Natural killer cell (primary cell): ENCODE measurements at regions not wholly inside any gene's neighbourhood (a gene's known extent, or its start where the extent isn't known, plus 50 kb on each side); places are given as distances from the start of the nearest gene placed in this dataset.

Experiments
- ATAC-seq, 3 donors: fragments of 150-1000 bp in 2 of 3; fragments of 200-7000 bp in 1 of 3; cut with Tn5 transposase; 1 replicate in 1 of 3; 2 replicates in 2 of 3; pipeline ENCODE4 v1.10.0; 2021; ENCODE audit warnings: mild to moderate bottlenecking in 2 of 3, moderate library complexity in 2 of 3
- DNase-seq, 2 donors: peaks; one replicate each; pipeline versions ENCODE4 v3.0.0 to v3.0.0-alpha.2; 2013 to 2021; ENCODE audit warnings: mixed read lengths in 1 of 2
- H3K27ac ChIP-seq: one replicate; pipeline ENCODE4 v1.5.1; 2013; ENCODE audit warnings: mild to moderate bottlenecking, low read length
- H3K27me3 ChIP-seq: one replicate; pipeline ENCODE4 v1.6.1; 2013; ENCODE audit warnings: low read length; ENCODE audit not compliant: control insufficient read depth, insufficient read depth
- H3K36me3 ChIP-seq: one replicate; pipeline ENCODE4 v1.6.1; 2013; ENCODE audit warnings: low read length; ENCODE audit not compliant: control insufficient read depth, insufficient read depth
- H3K4me1 ChIP-seq: one replicate; pipeline ENCODE4 v1.6.1; 2013; ENCODE audit warnings: low read length; ENCODE audit not compliant: control insufficient read depth, insufficient read depth
- H3K4me3 ChIP-seq: one replicate; pipeline ENCODE4 v1.5.1; 2013; ENCODE audit warnings: low read length
- H3K9me3 ChIP-seq: one replicate; pipeline ENCODE4 v1.6.1; 2013; ENCODE audit warnings: low read length; ENCODE audit not compliant: control insufficient read depth, insufficient read depth
- H3K27ac Mint-ChIP-seq, 2 donors: one replicate each; pipeline ENCODE4 v1.8.0; 2022; ENCODE audit warnings: mild to moderate bottlenecking in 2 of 2, mixed read lengths in 2 of 2, moderate library complexity in 1 of 2
- H3K27me3 Mint-ChIP-seq, 2 donors: one replicate each; pipeline ENCODE4 v1.8.0; 2022; ENCODE audit warnings: low read depth in 2 of 2, mixed read lengths in 2 of 2
- H3K36me3 Mint-ChIP-seq: one replicate; pipeline ENCODE4 v1.8.0; 2022; ENCODE audit warnings: mixed read lengths
- H3K4me1 Mint-ChIP-seq, 2 donors: one replicate each; pipeline ENCODE4 v1.8.0; 2022; ENCODE audit warnings: mixed read lengths in 2 of 2
- H3K4me3 Mint-ChIP-seq: one replicate; pipeline ENCODE4 v1.8.0; 2022; ENCODE audit warnings: mild to moderate bottlenecking, moderate library complexity, mixed read lengths
- H3K9me3 Mint-ChIP-seq, 2 donors: one replicate each; pipeline ENCODE4 v1.8.0; 2022; ENCODE audit warnings: mixed read lengths in 2 of 2
- CTCF ChIP-seq: fragments of 200-600 bp; IDR thresholded peaks from one replicate; pipeline ENCODE4 v1.8.0; 2022; ENCODE audit warnings: antibody characterized with exemption
- WGBS: methylation state at CpG from one replicate; pipeline ENCODE4 v1.1.7; 2013; ENCODE audit warnings: missing lambda C conversion rate; ENCODE audit not compliant: insufficient coverage; 5-methylcytosine and 5-hydroxymethylcytosine counted together
- intact Hi-C: fragments of 100-400 bp; cut with micrococcal nuclease; formaldehyde crosslinking; loops from one replicate; pipeline ENCODE4 v1.14.2; 2022

- no peaks in the 10 kb centered on the region for H3K9me3 ChIP-seq
- no peak overlapping the region for H3K27ac ChIP-seq
- Mint-ChIP-seq H3K36me3 (no peaks in the 10 kb centered on the region), H3K4me3 (no peak overlapping the region), H3K27me3 (peaks cover 2 to 8% of the 10 kb centered on the region in 2 donors), H3K27ac (no peak overlapping the region), H3K4me1 (no peaks in the 10 kb centered on the region), H3K9me3 (peaks cover 0 to 2% of the 10 kb centered on the region in 2 donors)
- H3K36me3 ChIP-seq: no peaks in the 10 kb centered on the region
- intact Hi-C loops: no loop called here
- no peaks in the 10 kb centered on the region for H3K27me3 ChIP-seq
- TF ChIP-seq CTCF: no peak
- no peak overlapping the region for H3K4me3 ChIP-seq
- no peaks in the 10 kb centered on the region for H3K4me1 ChIP-seq
- no peak for DNase-seq
- no peak for ATAC-seq
Measured at GRCh38 chr7:25482631-25483030, 254.3 kb upstream of the NPVF start.

- WGBS: 100% methylated on average over 1 of the region's 1 CpG
- H3K27me3 Mint-ChIP-seq: peaks cover 5 to 6% of the 10 kb centered on the region in 2 donors
Measured at GRCh38 chr7:25485026-25485425, 256.7 kb upstream of the NPVF start.

GRCh38 chr7:25486656-25487055, 258.4 kb upstream of the NPVF start:
- Histone ChIP-seq H3K4me3 (no peak overlapping the region), H3K4me1 (no peaks in the 10 kb centered on the region), H3K27ac (no peak overlapping the region), H3K9me3 (no peaks in the 10 kb centered on the region), H3K27me3 (no peaks in the 10 kb centered on the region), H3K36me3 (no peaks in the 10 kb centered on the region)
- intact Hi-C loops: no loop called here
- Mint-ChIP-seq H3K9me3 (peaks cover 0 to under 1% of the 10 kb centered on the region in 2 donors), H3K4me1 (no peaks in the 10 kb centered on the region), H3K27me3 (peaks cover 5 to 6% of the 10 kb centered on the region in 2 donors), H3K4me3 (no peak overlapping the region), H3K27ac (no peak overlapping the region), H3K36me3 (no peaks in the 10 kb centered on the region)
- ATAC-seq (no peak), DNase-seq (no peak)
- WGBS: no CpG with 5 or more reads among the region's 2 CpGs
- no peak for TF ChIP-seq CTCF

More at GRCh38 chr7:25485026-25485425, 256.7 kb upstream of the NPVF start:
- Histone ChIP-seq H3K27ac (no peak overlapping the region), H3K4me3 (no peak overlapping the region), H3K36me3 (no peaks in the 10 kb centered on the region), H3K27me3 (no peaks in the 10 kb centered on the region), H3K4me1 (no peaks in the 10 kb centered on the region), H3K9me3 (no peaks in the 10 kb centered on the region)
- ATAC-seq (no peak), DNase-seq (no peak)
- no peak for TF ChIP-seq CTCF
- H3K36me3 Mint-ChIP-seq: no peaks in the 10 kb centered on the region
- H3K27ac Mint-ChIP-seq: no peak overlapping the region
- H3K9me3 Mint-ChIP-seq: peaks cover 0 to 2% of the 10 kb centered on the region in 2 donors
- no peak overlapping the region for H3K4me3 Mint-ChIP-seq
- intact Hi-C loops: no loop called here
- no peaks in the 10 kb centered on the region for H3K4me1 Mint-ChIP-seq

GRCh38 chr7:25493805-25494366, 265.6 kb upstream of the NPVF start:
- intact Hi-C loops: no loop called here
- 88% methylated on average over 4 of the region's 8 CpGs for WGBS
- H3K27ac ChIP-seq: no peak overlapping the region
- no peak for TF ChIP-seq CTCF
- Mint-ChIP-seq H3K9me3 (no peaks in the 10 kb centered on the region), H3K36me3 (no peaks in the 10 kb centered on the region), H3K27ac (no peak overlapping the region), H3K4me1 (peaks cover 8% of the 10 kb centered on the region in 2 donors), H3K27me3 (no peaks in the 10 kb centered on the region), H3K4me3 (no peak overlapping the region)
- no peaks in the 10 kb centered on the region for H3K27me3 ChIP-seq
- H3K4me3 ChIP-seq: no peak overlapping the region
- no peak for DNase-seq
- no peak for ATAC-seq
- H3K9me3 ChIP-seq: no peaks in the 10 kb centered on the region
- no peaks in the 10 kb centered on the region for H3K36me3 ChIP-seq
- peaks cover 4% of the 10 kb centered on the region for H3K4me1 ChIP-seq
